Skeletal muscle tissue (tissue), 3 donors: ENCODE measurements at regions not wholly inside any gene's neighbourhood (a gene's known extent, or its start where the extent isn't known, plus 50 kb on each side); places are given as distances from the start of the nearest gene placed in this dataset.

Experiments used
- H3K27ac ChIP-seq: one replicate; pipeline ENCODE4 v1.7.0; 2013; ENCODE audit warnings: mild to moderate bottlenecking, low read depth, low read length, inconsistent platforms
- H3K27me3 ChIP-seq, 3 donors: one replicate each; pipeline ENCODE4 v1.7.0; 2013; ENCODE audit warnings: low read length in 3 of 3; ENCODE audit not compliant: control insufficient read depth in 3 of 3, insufficient read depth in 3 of 3
- H3K36me3 ChIP-seq, 3 donors: one replicate each; pipeline ENCODE4 v1.7.0; 2013; ENCODE audit warnings: low read length in 3 of 3; ENCODE audit not compliant: control insufficient read depth in 3 of 3, insufficient read depth in 3 of 3
- H3K4me1 ChIP-seq, 3 donors: one replicate each; pipeline ENCODE4 v1.7.0; 2013; ENCODE audit warnings: low read length in 3 of 3, mild to moderate bottlenecking in 3 of 3; ENCODE audit not compliant: control insufficient read depth in 3 of 3, insufficient read depth in 3 of 3
- H3K4me3 ChIP-seq, 3 donors: one replicate each; pipeline ENCODE4 v1.7.0; 2013; ENCODE audit warnings: low read length in 3 of 3
- H3K9ac ChIP-seq, 3 donors: one replicate each; pipeline ENCODE4 v1.7.0; 2013; ENCODE audit warnings: low read length in 3 of 3, mild to moderate bottlenecking in 3 of 3, moderate library complexity in 2 of 3, low read depth in 1 of 3
- H3K9me3 ChIP-seq, 3 donors: one replicate each; pipeline ENCODE4 v1.7.0; 2013; ENCODE audit warnings: low read length in 3 of 3; ENCODE audit not compliant: control insufficient read depth in 3 of 3
- donor health status: Osteomylitis.

- H3K27me3 ChIP-seq: no peaks in the 10 kb centered on the region
- no peaks in the 10 kb centered on the region for H3K4me1 ChIP-seq
- H3K9me3 ChIP-seq: no peaks in the 10 kb centered on the region
These were observed 165.0 kb upstream of the MTNR1B start for GRCh38 chr11:92804388-92804966.

GRCh38 chr11:92808022-92808421 is 161.4 kb upstream of the MTNR1B start:
- Histone ChIP-seq H3K36me3 (no peaks in the 10 kb centered on the region), H3K4me1 (no peaks in the 10 kb centered on the region), H3K27me3 (no peaks in the 10 kb centered on the region), H3K9ac (no peak overlapping the region), H3K4me3 (no peak overlapping the region), H3K9me3 (no peaks in the 10 kb centered on the region), H3K27ac (no peak overlapping the region)

More at GRCh38 chr11:92804388-92804966, 165.0 kb upstream of the MTNR1B start:
- Histone ChIP-seq H3K4me3 (no peak overlapping the region), H3K9ac (no peak overlapping the region), H3K27ac (no peak overlapping the region), H3K36me3 (no peaks in the 10 kb centered on the region)

- H3K27ac ChIP-seq: no peak overlapping the region
- H3K36me3 ChIP-seq: no peaks in the 10 kb centered on the region
- no peak overlapping the region for H3K4me3 ChIP-seq
- no peak overlapping the region for H3K9ac ChIP-seq
- H3K4me1 ChIP-seq: no peaks in the 10 kb centered on the region
- H3K27me3 ChIP-seq: no peaks in the 10 kb centered on the region
- no peaks in the 10 kb centered on the region for H3K9me3 ChIP-seq
These were observed 158.9 kb upstream of the MTNR1B start for GRCh38 chr11:92810423-92811064.

GRCh38 chr11:92811341-92811740 is 158.1 kb upstream of the MTNR1B start:
- Histone ChIP-seq H3K27me3 (no peaks in the 10 kb centered on the region), H3K4me3 (no peak overlapping the region), H3K9ac (no peak overlapping the region), H3K36me3 (no peaks in the 10 kb centered on the region), H3K9me3 (no peaks in the 10 kb centered on the region), H3K27ac (no peak overlapping the region), H3K4me1 (no peaks in the 10 kb centered on the region)

GRCh38 chr11:92812841-92813240 is 156.6 kb upstream of the MTNR1B start:
- H3K36me3 ChIP-seq: no peaks in the 10 kb centered on the region
- H3K4me3 ChIP-seq: no peak overlapping the region

GRCh38 chr11:92819830-92820229 is 149.6 kb upstream of the MTNR1B start:
- Histone ChIP-seq H3K4me3 (no peak overlapping the region), H3K27ac (no peak overlapping the region), H3K9me3 (no peaks in the 10 kb centered on the region), H3K4me1 (no peaks in the 10 kb centered on the region), H3K36me3 (no peaks in the 10 kb centered on the region), H3K27me3 (no peaks in the 10 kb centered on the region), H3K9ac (no peak overlapping the region)

More at GRCh38 chr11:92812841-92813240, 156.6 kb upstream of the MTNR1B start:
- Histone ChIP-seq H3K27ac (no peak overlapping the region), H3K27me3 (no peaks in the 10 kb centered on the region), H3K9me3 (no peaks in the 10 kb centered on the region), H3K9ac (no peak overlapping the region), H3K4me1 (no peaks in the 10 kb centered on the region)

GRCh38 chr11:92820860-92821259 is 148.6 kb upstream of the MTNR1B start:
- Histone ChIP-seq H3K4me3 (no peak overlapping the region), H3K4me1 (no peaks in the 10 kb centered on the region), H3K9ac (no peak overlapping the region), H3K9me3 (no peaks in the 10 kb centered on the region), H3K27ac (no peak overlapping the region), H3K36me3 (no peaks in the 10 kb centered on the region), H3K27me3 (no peaks in the 10 kb centered on the region)

- Histone ChIP-seq H3K27me3 (no peaks in the 10 kb centered on the region), H3K27ac (no peak overlapping the region), H3K9ac (no peak overlapping the region), H3K9me3 (no peaks in the 10 kb centered on the region), H3K4me3 (no peak overlapping the region), H3K4me1 (no peaks in the 10 kb centered on the region), H3K36me3 (no peaks in the 10 kb centered on the region)
These were observed 147.0 kb upstream of the MTNR1B start for GRCh38 chr11:92822410-92822809.

- Histone ChIP-seq H3K4me3 (no peak overlapping the region), H3K27ac (no peak overlapping the region), H3K4me1 (no peaks in the 10 kb centered on the region), H3K9ac (no peak overlapping the region), H3K27me3 (no peaks in the 10 kb centered on the region), H3K36me3 (no peaks in the 10 kb centered on the region), H3K9me3 (no peaks in the 10 kb centered on the region)
These were observed 143.3 kb upstream of the MTNR1B start for GRCh38 chr11:92826136-92826535.

GRCh38 chr11:92826603-92827002 is 142.8 kb upstream of the MTNR1B start:
- no peaks in the 10 kb centered on the region for H3K4me1 ChIP-seq
- no peak overlapping the region for H3K27ac ChIP-seq
- H3K9me3 ChIP-seq: no peaks in the 10 kb centered on the region
- H3K27me3 ChIP-seq: no peaks in the 10 kb centered on the region
- H3K9ac ChIP-seq: no peak overlapping the region
- H3K4me3 ChIP-seq: no peak overlapping the region
- no peaks in the 10 kb centered on the region for H3K36me3 ChIP-seq
